Left lobe of liver (tissue), 2 donors: ENCODE measurements at regions not wholly inside any gene's neighbourhood (a gene's known extent, or its start where the extent isn't known, plus 50 kb on each side); places are given as distances from the start of the nearest gene placed in this dataset.
A peak's percentile ranks its signal among the peaks of the same experiment; 100 is the strongest.

ENCODE experiments used
- ATAC-seq: fragments of 200-7000 bp; cut with Tn5 transposase; one replicate; pipeline ENCODE4 v1.9.1; 2020; ENCODE audit warnings: mild to moderate bottlenecking, moderate library complexity
- DNase-seq: peaks from one replicate; pipeline ENCODE4 v3.0.0-alpha.2; 2020; ENCODE audit warnings: low spot score
- donor health status: DM: no; HTN: no; CAD: no; lungs with moderate emphysema.
- donor health status: DM: no; HTN: yes; CAD: no.

- no peak for DNase-seq
- peak; percentile 59 for ATAC-seq
Observed at GRCh38 chr4:38230121-38230801, 270.1 kb downstream of the PTTG2 start.

GRCh38 chr4:38230821-38231563, 270.8 kb downstream of the PTTG2 start:
- DNase-seq: no peak
- no peak for ATAC-seq

- no peak for ATAC-seq
- no peak for DNase-seq
Observed at GRCh38 chr4:38231626-38232025, 271.4 kb downstream of the PTTG2 start.

GRCh38 chr4:38232741-38233140, 272.5 kb downstream of the PTTG2 start:
- no peak for ATAC-seq
- DNase-seq: no peak

GRCh38 chr4:38233727-38234480, 273.7 kb downstream of the PTTG2 start:
- ATAC-seq (peak; percentile 42), DNase-seq (no peak)

GRCh38 chr4:38235354-38235753, 275.2 kb downstream of the PTTG2 start:
- DNase-seq (no peak), ATAC-seq (no peak)

- DNase-seq: no peak
- ATAC-seq: no peak
Observed at GRCh38 chr4:38236003-38236402, 275.8 kb downstream of the PTTG2 start.

GRCh38 chr4:38236503-38236902, 276.3 kb downstream of the PTTG2 start:
- ATAC-seq: no peak

GRCh38 chr4:38237139-38237538, 276.9 kb downstream of the PTTG2 start:
- ATAC-seq: no peak
- no peak for DNase-seq

More at GRCh38 chr4:38236503-38236902, 276.3 kb downstream of the PTTG2 start:
- no peak for DNase-seq

GRCh38 chr4:38241541-38241940, 281.3 kb downstream of the PTTG2 start:
- DNase-seq (no peak), ATAC-seq (no peak)

GRCh38 chr4:38242101-38242500, 281.9 kb downstream of the PTTG2 start:
- no peak for ATAC-seq

GRCh38 chr4:38242822-38243387, 282.7 kb downstream of the PTTG2 start:
- no peak for DNase-seq

More at GRCh38 chr4:38242101-38242500, 281.9 kb downstream of the PTTG2 start:
- no peak for DNase-seq

GRCh38 chr4:38243388-38244053, 283.3 kb downstream of the PTTG2 start:
- no peak for ATAC-seq
- DNase-seq: no peak

More at GRCh38 chr4:38242822-38243387, 282.7 kb downstream of the PTTG2 start:
- no peak for ATAC-seq

- DNase-seq (no peak), ATAC-seq (no peak)
Observed at GRCh38 chr4:38254825-38255224, 294.6 kb downstream of the PTTG2 start.

GRCh38 chr4:38255572-38255971, 295.4 kb downstream of the PTTG2 start:
- ATAC-seq (no peak), DNase-seq (no peak)

GRCh38 chr4:38266616-38267015, 306.4 kb downstream of the PTTG2 start:
- DNase-seq (no peak), ATAC-seq (no peak)

GRCh38 chr4:38268108-38268820, 308.1 kb downstream of the PTTG2 start:
- DNase-seq: no peak
- ATAC-seq: no peak

GRCh38 chr4:38268837-38269236, 308.6 kb downstream of the PTTG2 start:
- DNase-seq (no peak), ATAC-seq (no peak)

- DNase-seq (no peak), ATAC-seq (peak; percentile 22)
Observed at GRCh38 chr4:38273407-38273806, 313.2 kb downstream of the PTTG2 start.
